Nucleus accumbens (tissue), 56 donors: ENCODE measurements at regions not wholly inside any gene's neighbourhood (a gene's known extent, or its start where the extent isn't known, plus 50 kb on each side); places are given as distances from the start of the nearest gene placed in this dataset.

Source experiments
- DNase-seq, 56 donors: peaks; one replicate each; lab custom pipeline; 2025; lab: John Stamatoyannopoulos, UW

GRCh38 chr3:70421506-70421905 lies 109.1 kb upstream of the MDFIC2 start:
- no peak for DNase-seq

GRCh38 chr3:70409018-70409417 lies 96.6 kb upstream of the MDFIC2 start:
- DNase-seq: no peak

DNA sequence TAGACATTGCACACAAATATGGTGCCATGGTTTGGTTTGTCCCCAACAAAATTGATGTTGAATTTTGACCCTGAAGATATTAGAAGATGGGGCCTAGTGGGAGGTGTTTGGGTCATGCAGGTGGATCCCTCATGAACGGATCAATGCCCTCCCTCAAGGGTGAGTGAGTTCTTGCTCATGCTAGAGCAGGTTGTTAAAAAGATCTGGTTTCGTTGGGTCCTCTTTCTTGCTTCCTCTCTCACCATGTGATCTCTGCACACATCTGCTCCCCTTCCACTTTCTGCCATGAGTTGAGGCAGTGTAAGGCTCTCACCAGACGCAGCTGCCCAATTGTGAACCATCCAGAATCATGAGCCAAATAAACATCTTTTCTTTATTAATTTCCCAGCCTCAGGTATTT lies 87.8 kb upstream of the MDFIC2 start:
- DNase-seq: no peak

DNA sequence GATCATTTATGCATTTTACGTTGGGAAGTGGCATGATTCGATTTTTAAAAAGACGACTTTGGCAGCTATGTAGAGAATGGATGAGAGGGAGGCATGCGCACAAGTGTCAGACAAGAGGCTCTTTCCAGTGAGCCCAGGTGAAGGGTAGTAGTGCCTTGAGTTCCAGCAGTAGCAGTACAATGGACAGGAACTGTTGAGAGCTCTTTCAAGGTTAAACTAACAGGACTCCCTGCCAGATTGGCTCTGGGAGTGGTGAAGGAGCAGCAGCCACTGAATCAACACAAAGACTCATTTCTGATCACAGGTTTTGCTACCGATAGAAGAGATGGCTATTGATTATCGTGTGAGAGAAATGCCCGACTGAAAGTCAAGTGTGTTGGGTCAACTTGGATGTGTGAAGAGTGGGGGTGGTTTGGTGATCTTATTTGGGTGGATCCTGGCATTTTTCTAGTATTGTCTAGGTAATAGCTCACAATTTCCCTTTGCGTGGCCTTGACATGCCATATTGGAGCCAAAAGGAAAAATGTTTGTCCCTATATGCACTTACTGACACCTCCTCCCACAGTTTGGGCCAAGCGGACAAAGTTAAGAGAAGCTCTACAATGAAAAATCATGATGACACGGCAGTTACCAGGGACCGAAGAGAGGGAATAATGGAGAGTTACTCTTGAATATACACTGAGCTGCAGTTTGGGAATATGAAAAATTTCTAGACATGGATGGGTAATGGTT lies 81.6 kb upstream of the MDFIC2 start:
- DNase-seq: no peak

GRCh38 chr3:70392227-70392626 lies 79.8 kb upstream of the MDFIC2 start:
- DNase-seq: no peak

DNA sequence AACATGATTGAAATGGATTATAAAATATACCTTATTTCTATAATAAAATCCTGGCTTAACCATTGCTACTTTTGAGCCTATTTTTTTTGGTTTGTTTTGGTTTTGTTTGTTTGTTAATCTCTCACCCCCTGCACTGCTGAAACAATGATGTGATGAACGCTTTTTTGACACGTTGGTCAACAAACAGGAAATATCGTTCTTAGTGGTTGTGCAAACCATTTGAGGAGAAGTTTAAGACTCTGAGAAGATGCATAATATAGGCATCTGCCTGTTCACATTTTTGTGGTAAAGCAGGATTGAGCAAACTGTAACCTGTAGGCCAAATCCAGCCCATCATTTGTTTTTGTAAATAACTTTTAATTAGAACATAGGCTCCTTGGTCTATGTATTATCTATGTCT lies 75.5 kb upstream of the MDFIC2 start:
- no peak for DNase-seq

DNA sequence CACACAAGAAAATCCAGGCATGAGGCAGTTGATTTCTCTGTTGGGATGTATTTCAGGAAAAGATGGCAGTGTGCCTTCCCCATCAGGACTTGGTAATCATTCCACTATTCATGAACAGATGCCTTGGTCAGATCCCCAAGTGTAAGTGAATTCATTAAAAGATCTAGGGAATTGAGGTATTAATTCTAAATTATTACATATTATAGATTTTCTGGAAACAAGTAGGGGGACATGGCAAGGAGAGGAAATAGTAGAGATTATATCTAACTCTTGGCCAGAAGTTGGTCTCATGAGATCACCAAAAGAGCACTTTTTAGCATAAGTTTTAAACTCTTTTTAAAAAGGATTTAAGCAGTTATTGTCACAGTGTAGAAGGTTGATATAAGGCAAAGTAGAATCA lies 74.4 kb upstream of the MDFIC2 start:
- no peak for DNase-seq

DNA sequence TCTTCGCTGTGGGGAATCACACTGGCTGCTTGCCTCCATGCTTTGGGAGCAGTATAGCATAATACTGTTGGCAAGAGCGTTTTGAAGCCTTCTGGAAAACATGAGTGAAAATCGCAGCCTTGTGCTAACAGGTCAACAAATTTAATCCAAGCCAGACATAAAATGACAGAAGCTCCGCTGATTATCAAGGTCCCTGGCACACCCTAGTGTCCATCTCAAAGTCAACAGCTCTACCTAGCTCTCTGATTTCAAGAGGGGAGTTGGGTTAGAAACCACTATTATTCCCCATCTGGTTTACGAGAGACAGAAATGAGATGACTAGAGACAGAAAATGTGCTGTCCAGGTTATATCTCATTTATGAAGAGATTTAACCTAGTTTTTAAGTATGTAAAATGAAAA lies 73.6 kb upstream of the MDFIC2 start:
- no peak for DNase-seq

- no peak for DNase-seq
Observed at GRCh38 chr3:70383360-70383831, 71.0 kb upstream of the MDFIC2 start.

GRCh38 chr3:70374179-70374578 lies 61.7 kb upstream of the MDFIC2 start:
- no peak for DNase-seq
